Heart right ventricle (tissue), 16 donors: ENCODE measurements at regions not wholly inside any gene's neighbourhood (a gene's known extent, or its start where the extent isn't known, plus 50 kb on each side); places are given as distances from the start of the nearest gene placed in this dataset.

ENCODE experiments used
- ATAC-seq, 8 donors: fragments of 200-7000 bp; cut with Tn5 transposase; one replicate each; pipeline ENCODE4 v1.9.1; 2020; ENCODE audit warnings: mild to moderate bottlenecking in 8 of 8, moderate library complexity in 8 of 8, moderate number of reproducible peaks in 1 of 8
- DNase-seq, 2 donors: peaks; one replicate each; pipeline ENCODE4 v3.0.0-alpha.2; 2020
- H3K27ac ChIP-seq, 10 donors: fragments of 200-600 bp; sonication (generic) in 2 of 10; one replicate each; pipeline versions ENCODE4 v1.5.0 to v1.8.0; 2020 to 2022; ENCODE audit warnings: mild to moderate bottlenecking in 3 of 10
- H3K27me3 ChIP-seq, 7 donors: fragments of 200-600 bp; one replicate each; pipeline ENCODE4 v1.8.0; 2021 to 2022; ENCODE audit warnings: mild to moderate bottlenecking in 2 of 7
- H3K36me3 ChIP-seq, 9 donors: fragments of 200-600 bp; sonication (generic) in 1 of 9; one replicate each; pipeline versions ENCODE4 v1.5.0 to v1.8.0; 2020 to 2022; ENCODE audit warnings: mild to moderate bottlenecking in 2 of 9
- H3K4me1 ChIP-seq, 9 donors: fragments of 200-600 bp; sonication (generic) in 1 of 9; one replicate each; pipeline versions ENCODE4 v1.5.0 to v1.8.0; 2020 to 2022; ENCODE audit warnings: mild to moderate bottlenecking in 4 of 9
- H3K4me3 ChIP-seq, 10 donors: fragments of 200-600 bp; sonication (generic) in 2 of 10; one replicate each; pipeline versions ENCODE4 v1.5.0 to v1.8.0; 2020 to 2022; ENCODE audit warnings: mild to moderate bottlenecking in 7 of 10, moderate library complexity in 2 of 10
- H3K9me3 ChIP-seq, 11 donors: fragments of 200-600 bp in 10 of 11; sonication (generic) in 2 of 11; one replicate each; pipeline versions ENCODE4 v1.5.0 to v1.8.0; 2013 to 2022; ENCODE audit warnings: mild to moderate bottlenecking in 2 of 11, control low read depth in 1 of 11, moderate library complexity in 1 of 11
- WGBS, 2 donors: extraction: QIAGEN DNeasy Blood & Tissue Kit; methylation state at CpG; one replicate each; pipeline ENCODE4 v1.1.7; 2013; ENCODE audit warnings: inconsistent platforms in 1 of 2; 5-methylcytosine and 5-hydroxymethylcytosine counted together
- intact Hi-C, 10 donors: fragments of 100-400 bp; cut with DNase I; formaldehyde crosslinking; loops; one replicate each; pipeline versions ENCODE4 v1.11.1 to v1.14.2; 2022
- TF ChIP-seq, protein P1 (sequence below), 9 donors: fragments of 200-600 bp; sonication (generic) in 2 of 9; IDR thresholded peaks; one replicate each; pipeline versions ENCODE4 v1.5.0 to v1.8.0; 2021 to 2022; ENCODE audit warnings: antibody characterized with exemption in 9 of 9, mild to moderate bottlenecking in 5 of 9, moderate library complexity in 1 of 9
- donor health status: Arrhythmogenic right ventricular cardiomyopathy.
- donor health status: ischemic (EF 13 %, LVEDD 7.1; RV severe dilation, severe dysfunction).
- donor health status: healthy with polysubstance abuse.
- donor health status: DM: no; HTN: yes; CAD: no.
- donor health status: DM: no; HTN: no; CAD: no.
- donor health status: ischemic (EF 25% LVEDD 6.9; RV normal size, moderate dysfunction).
- donor health status: ischemic (EF 25% LVEDD 5.7; RV mildly dilated, moderate dysfunction).
- donor health status: healthy.
- donor health status: DM: yes; HTN: yes; CAD: no.
- donor health status: Ischemic cardiomyopathy.
- donor health status: ischemic (EF 35%, LVEDD 5.7; RV mildly dilated, moderate dysfunction).
- donor health status: nonischemic (EF 11% LVEDD 7.7; RV severe dilation, severe dysfunction).
- donor health status: DM: yes; HTN: yes; CAD: no.
- donor health status: PGD.
- donor health status: ischemic (EF 29% LVEDD 5.4; RV normal size, mild dysfunction).
- donor health status: nonischemic (EF 23%, LVEDD 6.1; RV moderate dilation, normal function).

DNA sequence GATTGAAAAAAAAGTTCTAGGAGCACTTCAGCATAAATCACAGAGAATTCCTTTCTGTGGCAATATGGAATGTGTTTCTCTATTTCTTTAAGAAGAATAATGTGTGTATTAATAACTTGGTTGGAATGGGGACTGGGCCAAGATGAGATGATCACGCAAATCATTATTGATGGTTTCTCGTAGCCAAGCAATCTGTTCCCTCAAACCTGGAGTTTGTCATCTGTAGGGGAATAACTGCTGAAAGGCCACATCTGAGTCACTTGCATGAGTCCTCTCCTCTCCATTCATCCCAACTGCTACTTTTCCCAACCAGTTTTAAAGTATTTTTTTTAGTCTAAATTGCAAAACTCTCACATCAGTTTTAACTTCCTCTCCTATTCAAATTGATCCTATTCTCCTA lies 480.4 kb downstream of the PLPP3 start:
- intact Hi-C loops, result no loop called here
- H3K36me3 ChIP-seq, result no peaks in the 10 kb centered on the region
- ATAC-seq, result peak in 1 of 8 donors; percentile 52
- no peaks in the 10 kb centered on the region for H3K27me3 ChIP-seq
- H3K9me3 ChIP-seq, result peaks cover 0 to 9% (median under 1%) of the 10 kb centered on the region in 11 donors
- WGBS, 2 donors, result 37% methylated on average over 2 of the region's 2 CpGs
- TF ChIP-seq, protein P1, sequence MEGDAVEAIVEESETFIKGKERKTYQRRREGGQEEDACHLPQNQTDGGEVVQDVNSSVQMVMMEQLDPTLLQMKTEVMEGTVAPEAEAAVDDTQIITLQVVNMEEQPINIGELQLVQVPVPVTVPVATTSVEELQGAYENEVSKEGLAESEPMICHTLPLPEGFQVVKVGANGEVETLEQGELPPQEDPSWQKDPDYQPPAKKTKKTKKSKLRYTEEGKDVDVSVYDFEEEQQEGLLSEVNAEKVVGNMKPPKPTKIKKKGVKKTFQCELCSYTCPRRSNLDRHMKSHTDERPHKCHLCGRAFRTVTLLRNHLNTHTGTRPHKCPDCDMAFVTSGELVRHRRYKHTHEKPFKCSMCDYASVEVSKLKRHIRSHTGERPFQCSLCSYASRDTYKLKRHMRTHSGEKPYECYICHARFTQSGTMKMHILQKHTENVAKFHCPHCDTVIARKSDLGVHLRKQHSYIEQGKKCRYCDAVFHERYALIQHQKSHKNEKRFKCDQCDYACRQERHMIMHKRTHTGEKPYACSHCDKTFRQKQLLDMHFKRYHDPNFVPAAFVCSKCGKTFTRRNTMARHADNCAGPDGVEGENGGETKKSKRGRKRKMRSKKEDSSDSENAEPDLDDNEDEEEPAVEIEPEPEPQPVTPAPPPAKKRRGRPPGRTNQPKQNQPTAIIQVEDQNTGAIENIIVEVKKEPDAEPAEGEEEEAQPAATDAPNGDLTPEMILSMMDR (IDR thresholded peaks at IDR 0.05), result no peak
- H3K27ac ChIP-seq, result no peak overlapping the region
- DNase-seq, result no peak
- no peak overlapping the region for H3K4me3 ChIP-seq
- H3K4me1 ChIP-seq, result peaks cover 0 to 15% (median 0%) of the 10 kb centered on the region in 9 donors

DNA sequence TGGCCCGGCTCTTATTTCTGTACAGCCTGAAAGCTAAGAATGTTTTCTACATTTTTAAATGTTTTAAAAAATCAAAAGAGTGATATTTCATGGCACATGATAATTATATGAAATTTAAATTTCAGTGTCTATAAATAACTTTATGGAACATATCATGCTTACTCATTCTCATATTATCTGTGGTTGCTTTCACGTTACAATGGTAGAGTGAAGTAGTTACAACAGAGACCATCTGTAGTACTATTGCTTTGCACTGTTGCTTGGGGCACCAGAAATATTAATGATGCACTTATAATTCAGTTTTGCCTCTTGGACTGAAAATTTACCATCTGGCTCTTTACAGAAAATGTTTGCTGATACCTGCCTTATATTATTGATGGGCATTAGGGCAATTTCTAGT lies 481.6 kb downstream of the PLPP3 start:
- no peak overlapping the region for H3K27ac ChIP-seq
- peaks cover 0 to 15% (median 0%) of the 10 kb centered on the region in 9 donors for H3K4me1 ChIP-seq
- peaks cover 0 to 5% (median 0%) of the 10 kb centered on the region in 11 donors for H3K9me3 ChIP-seq
- no peaks in the 10 kb centered on the region for H3K36me3 ChIP-seq
- no peaks in the 10 kb centered on the region for H3K27me3 ChIP-seq
- 96 to 100% methylated on average over 2 of the region's 2 CpGs for WGBS, 2 donors
- TF ChIP-seq, protein P1 (IDR thresholded peaks at IDR 0.05), result no peak
- no peak overlapping the region for H3K4me3 ChIP-seq
- ATAC-seq, result no peak
- intact Hi-C loops, result no loop called here
- no peak for DNase-seq

DNA sequence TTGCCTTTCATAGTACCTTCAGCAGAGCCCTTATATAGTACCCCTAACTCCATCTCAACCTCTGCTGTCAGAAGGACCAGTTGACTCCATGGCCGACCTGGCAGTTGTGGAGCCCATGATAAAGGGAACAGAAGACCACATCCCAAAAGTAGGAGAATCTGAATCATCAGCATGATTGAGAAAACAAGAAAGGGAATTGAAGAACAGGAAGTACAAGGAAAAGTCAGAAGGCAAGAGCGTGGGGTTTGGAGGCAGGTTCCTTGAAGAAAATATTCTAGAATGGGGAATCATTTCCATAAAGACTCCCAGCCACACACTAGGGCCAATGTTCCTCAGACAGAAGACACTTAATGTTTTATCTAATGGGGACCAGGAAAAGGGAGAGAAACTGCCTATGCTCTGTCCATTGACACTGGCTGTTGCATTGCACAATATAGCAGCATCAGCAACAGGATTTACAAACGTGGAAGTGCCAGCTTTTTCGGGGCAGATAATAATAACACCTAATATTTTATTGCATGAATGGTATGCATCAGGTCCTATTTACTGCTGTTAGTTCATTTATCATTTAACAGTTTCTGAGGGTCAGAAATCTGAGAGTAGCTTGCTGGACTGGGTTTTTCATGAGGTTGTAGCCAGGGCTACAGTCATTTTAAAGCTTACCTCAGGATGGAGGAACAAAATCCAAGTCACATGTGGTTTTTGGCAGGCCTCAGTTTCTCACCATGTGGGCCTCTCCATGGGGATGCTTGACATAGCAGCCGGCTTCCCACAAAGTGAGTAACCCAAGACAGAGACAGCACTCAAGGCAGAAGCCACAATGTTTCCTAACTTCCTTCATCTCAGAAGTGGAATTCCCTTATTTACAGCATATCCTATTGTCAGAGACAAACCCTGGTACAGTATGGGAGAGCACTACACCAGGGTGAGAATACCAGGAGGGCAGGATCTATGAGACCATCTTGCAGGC lies 483.4 kb downstream of the PLPP3 start:
- intact Hi-C loops, result no loop called here
- Histone ChIP-seq H3K9me3 (peaks cover 0 to 5% (median 0%) of the 10 kb centered on the region in 11 donors), H3K4me1 (peaks cover 0 to 15% (median 0%) of the 10 kb centered on the region in 9 donors), H3K27ac (peak overlapping the region in 1 of 10 donors; percentile 46), H3K36me3 (no peaks in the 10 kb centered on the region), H3K4me3 (no peak overlapping the region), H3K27me3 (no peaks in the 10 kb centered on the region)
- TF ChIP-seq, protein P1 (IDR thresholded peaks at IDR 0.05), result no peak
- DNase-seq (no peak), ATAC-seq (peak in 3 of 8 donors; percentile 35 to 83 (median 46))
- WGBS, 2 donors, result 75 to 87% methylated on average over 5 of the region's 5 CpGs

DNA sequence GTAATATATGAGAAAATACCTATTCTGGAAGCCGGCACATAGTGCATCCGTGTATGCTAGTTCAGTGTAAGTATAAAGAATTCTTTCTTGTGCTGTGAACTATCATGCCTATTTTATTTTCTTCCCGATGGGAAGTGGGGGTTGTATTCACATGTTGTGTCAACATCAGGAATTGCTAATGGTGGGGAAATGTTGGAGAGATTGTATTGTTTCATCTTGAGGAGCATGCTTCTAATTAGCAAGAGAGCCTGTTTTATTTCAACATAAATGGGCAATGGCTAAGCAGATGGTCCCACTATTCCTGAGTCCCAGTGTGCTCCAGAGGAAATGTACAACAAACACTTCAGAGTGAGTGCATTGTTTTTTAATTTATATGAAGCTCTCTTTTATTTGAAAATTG lies 485.2 kb downstream of the PLPP3 start:
- DNase-seq, result no peak
- intact Hi-C loops, result no loop called here
- H3K4me1 ChIP-seq, result peaks cover 0 to 15% (median 0%) of the 10 kb centered on the region in 9 donors
- TF ChIP-seq, protein P1 (IDR thresholded peaks at IDR 0.05), result no peak
- H3K36me3 ChIP-seq, result no peaks in the 10 kb centered on the region
- H3K9me3 ChIP-seq, result peaks cover 0 to 5% (median 0%) of the 10 kb centered on the region in 11 donors
- no peak overlapping the region for H3K27ac ChIP-seq
- no peak overlapping the region for H3K4me3 ChIP-seq
- no peak for ATAC-seq
- 70 to 73% methylated on average over 3 of the region's 3 CpGs for WGBS, 2 donors
- H3K27me3 ChIP-seq, result no peaks in the 10 kb centered on the region
